ENCODE measurements at regions not wholly inside any gene's neighbourhood (a gene's known extent, or its start where the extent isn't known, plus 50 kb on each side); places are given as distances from the start of the nearest gene placed in this dataset.
"Not testable (repeated sequence)": the region's sequence is repeated elsewhere in the genome, so short reads cannot be mapped to it uniquely, and the experiment has no call there.

GRCh38 chr16:29298307-29298706, 108.2 kb downstream of the NPIPB11 start:
- TF ChIP-seq CTCF, POLR2A (IDR thresholded peaks at IDR 0.05): not testable (repeated sequence)

Measured in uterus (tissue), 2 donors.